GM23338 (cell line): ENCODE measurements at regions not wholly inside any gene's neighbourhood (a gene's known extent, or its start where the extent isn't known, plus 50 kb on each side); places are given as distances from the start of the nearest gene placed in this dataset.

Source experiments
- TF ChIP-seq, protein P1 (sequence below), 2 experiments: fragments of 200-600 bp in 1 of 2; sonication (generic) in 1 of 2; conservative IDR thresholded peaks; 2 replicates each; pipeline versions ENCODE4 v1.5.1 to v1.6.1; 2016 to 2017; ENCODE audit warnings: antibody characterized with exemption in 2 of 2, low read depth in 2 of 2, mild to moderate bottlenecking in 2 of 2, moderate library complexity in 1 of 2
- TF ChIP-seq, protein P2 (sequence below): IDR thresholded peaks from one replicate; pipeline ENCODE4 v1.6.1; 2018; ENCODE audit warnings: antibody characterized with exemption; ENCODE audit not compliant: unreplicated experiment

DNA sequence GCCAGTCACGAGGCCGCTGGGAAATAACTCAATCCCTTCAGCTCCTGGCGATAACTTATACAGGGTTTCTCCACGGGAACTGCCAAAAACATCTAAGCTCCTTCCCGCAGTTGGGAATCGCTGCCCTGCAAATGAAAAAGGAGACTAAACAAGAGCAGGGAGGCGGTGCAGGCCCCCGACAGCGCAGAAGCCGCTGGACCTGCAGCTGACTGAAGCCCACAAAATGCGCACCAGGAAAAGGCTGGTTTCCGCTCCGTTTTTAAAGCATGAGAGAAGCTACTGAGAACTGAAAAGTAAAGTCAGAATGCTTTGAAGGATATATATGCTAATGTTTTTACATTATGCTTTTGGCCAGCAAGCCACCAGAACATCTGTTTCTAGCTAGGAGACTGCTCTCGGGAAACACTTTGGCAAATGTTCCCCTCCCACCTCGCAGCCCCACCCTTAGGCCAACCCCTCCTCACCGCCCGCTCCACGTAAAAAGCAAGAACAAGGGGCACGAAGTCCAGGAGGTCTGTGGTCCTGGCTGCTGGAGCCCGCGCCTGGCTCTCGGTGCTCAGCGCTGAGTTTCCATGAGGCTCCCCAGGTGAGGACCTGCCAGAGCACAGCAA lies 90.5 kb downstream of the SOD2 start:
- TF ChIP-seq, protein P1, sequence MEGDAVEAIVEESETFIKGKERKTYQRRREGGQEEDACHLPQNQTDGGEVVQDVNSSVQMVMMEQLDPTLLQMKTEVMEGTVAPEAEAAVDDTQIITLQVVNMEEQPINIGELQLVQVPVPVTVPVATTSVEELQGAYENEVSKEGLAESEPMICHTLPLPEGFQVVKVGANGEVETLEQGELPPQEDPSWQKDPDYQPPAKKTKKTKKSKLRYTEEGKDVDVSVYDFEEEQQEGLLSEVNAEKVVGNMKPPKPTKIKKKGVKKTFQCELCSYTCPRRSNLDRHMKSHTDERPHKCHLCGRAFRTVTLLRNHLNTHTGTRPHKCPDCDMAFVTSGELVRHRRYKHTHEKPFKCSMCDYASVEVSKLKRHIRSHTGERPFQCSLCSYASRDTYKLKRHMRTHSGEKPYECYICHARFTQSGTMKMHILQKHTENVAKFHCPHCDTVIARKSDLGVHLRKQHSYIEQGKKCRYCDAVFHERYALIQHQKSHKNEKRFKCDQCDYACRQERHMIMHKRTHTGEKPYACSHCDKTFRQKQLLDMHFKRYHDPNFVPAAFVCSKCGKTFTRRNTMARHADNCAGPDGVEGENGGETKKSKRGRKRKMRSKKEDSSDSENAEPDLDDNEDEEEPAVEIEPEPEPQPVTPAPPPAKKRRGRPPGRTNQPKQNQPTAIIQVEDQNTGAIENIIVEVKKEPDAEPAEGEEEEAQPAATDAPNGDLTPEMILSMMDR (conservative IDR thresholded peaks at IDR 0.05; ENCODE audit: low read depth in 2 of 2): no peak
- TF ChIP-seq, protein P2, sequence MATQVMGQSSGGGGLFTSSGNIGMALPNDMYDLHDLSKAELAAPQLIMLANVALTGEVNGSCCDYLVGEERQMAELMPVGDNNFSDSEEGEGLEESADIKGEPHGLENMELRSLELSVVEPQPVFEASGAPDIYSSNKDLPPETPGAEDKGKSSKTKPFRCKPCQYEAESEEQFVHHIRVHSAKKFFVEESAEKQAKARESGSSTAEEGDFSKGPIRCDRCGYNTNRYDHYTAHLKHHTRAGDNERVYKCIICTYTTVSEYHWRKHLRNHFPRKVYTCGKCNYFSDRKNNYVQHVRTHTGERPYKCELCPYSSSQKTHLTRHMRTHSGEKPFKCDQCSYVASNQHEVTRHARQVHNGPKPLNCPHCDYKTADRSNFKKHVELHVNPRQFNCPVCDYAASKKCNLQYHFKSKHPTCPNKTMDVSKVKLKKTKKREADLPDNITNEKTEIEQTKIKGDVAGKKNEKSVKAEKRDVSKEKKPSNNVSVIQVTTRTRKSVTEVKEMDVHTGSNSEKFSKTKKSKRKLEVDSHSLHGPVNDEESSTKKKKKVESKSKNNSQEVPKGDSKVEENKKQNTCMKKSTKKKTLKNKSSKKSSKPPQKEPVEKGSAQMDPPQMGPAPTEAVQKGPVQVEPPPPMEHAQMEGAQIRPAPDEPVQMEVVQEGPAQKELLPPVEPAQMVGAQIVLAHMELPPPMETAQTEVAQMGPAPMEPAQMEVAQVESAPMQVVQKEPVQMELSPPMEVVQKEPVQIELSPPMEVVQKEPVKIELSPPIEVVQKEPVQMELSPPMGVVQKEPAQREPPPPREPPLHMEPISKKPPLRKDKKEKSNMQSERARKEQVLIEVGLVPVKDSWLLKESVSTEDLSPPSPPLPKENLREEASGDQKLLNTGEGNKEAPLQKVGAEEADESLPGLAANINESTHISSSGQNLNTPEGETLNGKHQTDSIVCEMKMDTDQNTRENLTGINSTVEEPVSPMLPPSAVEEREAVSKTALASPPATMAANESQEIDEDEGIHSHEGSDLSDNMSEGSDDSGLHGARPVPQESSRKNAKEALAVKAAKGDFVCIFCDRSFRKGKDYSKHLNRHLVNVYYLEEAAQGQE: no peak
